ENCODE measurements at regions not wholly inside any gene's neighbourhood (a gene's known extent, or its start where the extent isn't known, plus 50 kb on each side); places are given as distances from the start of the nearest gene placed in this dataset.

GRCh38 chr5:31095796-31096195 lies 97.7 kb upstream of the CDH6 start:
- Histone ChIP-seq H2AFZ (ENCODE audit: low read length) (no peak overlapping the region), H3K27ac (ENCODE audit: insufficient read depth, low read length) (no peak overlapping the region), H3K4me1 (ENCODE audit: control insufficient read depth, extremely low read depth, insufficient read depth, low read length) (peaks cover 3% of the 10 kb centered on the region), H3K4me2 (ENCODE audit: extremely low read depth, insufficient read depth, low read length) (no peak overlapping the region), H3K36me3 (ENCODE audit: control insufficient read depth, insufficient read depth, low read length) (no peaks in the 10 kb centered on the region), H3K79me2 (ENCODE audit: control insufficient read depth, insufficient read depth, low read length) (no peaks in the 10 kb centered on the region), H3K9ac (ENCODE audit: insufficient read depth, low read length) (no peak overlapping the region), H3K27me3 (ENCODE audit: control insufficient read depth, insufficient read depth, low read length) (no peaks in the 10 kb centered on the region), H3K9me3 (ENCODE audit: control insufficient read depth, insufficient read depth, low read depth, low read length) (no peaks in the 10 kb centered on the region), H3K4me3 (replicated peaks in 1 of 4; ENCODE audit: control extremely low read depth in 1 of 4, insufficient read depth in 1 of 4, low read depth in 3 of 4, low read length in 4 of 4) (no peak overlapping the region), H4K20me1 (ENCODE audit: control insufficient read depth, extremely low read depth, insufficient read depth, low read length) (no peaks in the 10 kb centered on the region)
- DNase-seq (ENCODE audit: low read depth in 2 of 2): peak in 1 of 2 donors; percentile 40
- no peak for TF ChIP-seq EZH2 (IDR thresholded peaks at IDR 0.05; ENCODE audit: low read length, missing control alignments)
- TF ChIP-seq, protein P1, sequence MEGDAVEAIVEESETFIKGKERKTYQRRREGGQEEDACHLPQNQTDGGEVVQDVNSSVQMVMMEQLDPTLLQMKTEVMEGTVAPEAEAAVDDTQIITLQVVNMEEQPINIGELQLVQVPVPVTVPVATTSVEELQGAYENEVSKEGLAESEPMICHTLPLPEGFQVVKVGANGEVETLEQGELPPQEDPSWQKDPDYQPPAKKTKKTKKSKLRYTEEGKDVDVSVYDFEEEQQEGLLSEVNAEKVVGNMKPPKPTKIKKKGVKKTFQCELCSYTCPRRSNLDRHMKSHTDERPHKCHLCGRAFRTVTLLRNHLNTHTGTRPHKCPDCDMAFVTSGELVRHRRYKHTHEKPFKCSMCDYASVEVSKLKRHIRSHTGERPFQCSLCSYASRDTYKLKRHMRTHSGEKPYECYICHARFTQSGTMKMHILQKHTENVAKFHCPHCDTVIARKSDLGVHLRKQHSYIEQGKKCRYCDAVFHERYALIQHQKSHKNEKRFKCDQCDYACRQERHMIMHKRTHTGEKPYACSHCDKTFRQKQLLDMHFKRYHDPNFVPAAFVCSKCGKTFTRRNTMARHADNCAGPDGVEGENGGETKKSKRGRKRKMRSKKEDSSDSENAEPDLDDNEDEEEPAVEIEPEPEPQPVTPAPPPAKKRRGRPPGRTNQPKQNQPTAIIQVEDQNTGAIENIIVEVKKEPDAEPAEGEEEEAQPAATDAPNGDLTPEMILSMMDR (conservative IDR thresholded peaks at IDR 0.05 in 1 of 2, IDR thresholded peaks at IDR 0.05 in 1 of 2; ENCODE audit: low read depth in 1 of 2, low read length in 2 of 2): no peak

DNA sequence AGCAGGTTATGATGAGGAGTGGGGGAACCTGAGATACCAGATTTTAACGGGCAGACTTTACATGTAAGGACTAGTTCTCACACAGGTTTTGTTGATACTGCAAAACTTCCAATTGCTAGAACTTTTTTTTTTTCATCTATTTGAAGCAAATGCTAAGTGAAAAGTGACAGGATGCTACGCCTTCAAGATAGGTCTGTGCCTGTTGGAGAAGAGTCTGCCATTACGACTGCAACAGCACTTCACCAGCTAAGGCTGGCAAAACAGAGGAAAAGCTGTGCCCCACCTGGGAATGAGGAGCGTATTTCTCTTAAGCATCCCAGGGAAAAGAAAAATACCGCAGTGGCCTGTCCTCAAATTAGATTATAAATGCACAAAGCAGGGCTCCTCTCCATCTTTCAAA lies 102.0 kb upstream of the CDH6 start:
- Histone ChIP-seq H3K27ac (ENCODE audit: insufficient read depth, low read length) (no peak overlapping the region), H2AFZ (ENCODE audit: low read length) (no peak overlapping the region), H3K9me3 (ENCODE audit: control insufficient read depth, insufficient read depth, low read depth, low read length) (no peaks in the 10 kb centered on the region), H3K4me1 (ENCODE audit: control insufficient read depth, extremely low read depth, insufficient read depth, low read length) (peaks cover 3% of the 10 kb centered on the region), H3K4me3 (replicated peaks in 1 of 4; ENCODE audit: control extremely low read depth in 1 of 4, insufficient read depth in 1 of 4, low read depth in 3 of 4, low read length in 4 of 4) (no peak overlapping the region), H3K36me3 (ENCODE audit: control insufficient read depth, insufficient read depth, low read length) (no peaks in the 10 kb centered on the region), H3K79me2 (ENCODE audit: control insufficient read depth, insufficient read depth, low read length) (no peaks in the 10 kb centered on the region), H3K4me2 (ENCODE audit: extremely low read depth, insufficient read depth, low read length) (no peak overlapping the region), H3K27me3 (ENCODE audit: control insufficient read depth, insufficient read depth, low read length) (no peaks in the 10 kb centered on the region), H4K20me1 (ENCODE audit: control insufficient read depth, extremely low read depth, insufficient read depth, low read length) (no peaks in the 10 kb centered on the region), H3K9ac (ENCODE audit: insufficient read depth, low read length) (no peak overlapping the region)
- TF ChIP-seq, protein P1 (conservative IDR thresholded peaks at IDR 0.05 in 1 of 2, IDR thresholded peaks at IDR 0.05 in 1 of 2; ENCODE audit: low read depth in 1 of 2, low read length in 2 of 2): no peak
- no peak for TF ChIP-seq EZH2 (IDR thresholded peaks at IDR 0.05; ENCODE audit: low read length, missing control alignments)
- DNase-seq (ENCODE audit: low read depth in 2 of 2): no peak

DNA sequence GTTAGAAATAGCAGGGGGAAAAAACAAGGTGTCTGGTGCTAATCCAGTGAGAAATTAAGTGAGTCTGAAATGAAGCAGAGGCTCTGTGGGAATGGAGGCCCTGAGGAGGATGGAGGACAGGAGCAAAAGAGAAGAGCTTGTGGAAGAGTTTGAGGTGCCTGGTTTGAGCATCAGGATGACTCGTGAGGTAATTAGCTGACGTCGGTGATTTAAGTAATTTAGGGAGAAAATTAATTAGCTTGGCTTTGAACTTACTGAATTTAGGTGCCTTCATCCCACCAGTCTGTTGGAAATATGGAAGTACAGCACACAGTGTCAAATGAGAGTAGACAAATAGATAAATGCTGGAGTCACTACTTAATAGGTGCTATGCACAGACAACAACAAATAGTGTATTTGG lies 103.0 kb upstream of the CDH6 start:
- Histone ChIP-seq H3K4me3 (replicated peaks in 1 of 4; ENCODE audit: control extremely low read depth in 1 of 4, insufficient read depth in 1 of 4, low read depth in 3 of 4, low read length in 4 of 4) (no peak overlapping the region), H3K4me2 (ENCODE audit: extremely low read depth, insufficient read depth, low read length) (no peak overlapping the region), H3K9ac (ENCODE audit: insufficient read depth, low read length) (no peak overlapping the region), H3K4me1 (ENCODE audit: control insufficient read depth, extremely low read depth, insufficient read depth, low read length) (no peaks in the 10 kb centered on the region), H3K79me2 (ENCODE audit: control insufficient read depth, insufficient read depth, low read length) (no peaks in the 10 kb centered on the region), H2AFZ (ENCODE audit: low read length) (no peak overlapping the region), H4K20me1 (ENCODE audit: control insufficient read depth, extremely low read depth, insufficient read depth, low read length) (no peaks in the 10 kb centered on the region), H3K27me3 (ENCODE audit: control insufficient read depth, insufficient read depth, low read length) (no peaks in the 10 kb centered on the region), H3K9me3 (ENCODE audit: control insufficient read depth, insufficient read depth, low read depth, low read length) (no peaks in the 10 kb centered on the region), H3K36me3 (ENCODE audit: control insufficient read depth, insufficient read depth, low read length) (no peaks in the 10 kb centered on the region), H3K27ac (ENCODE audit: insufficient read depth, low read length) (no peak overlapping the region)
- TF ChIP-seq EZH2 (IDR thresholded peaks at IDR 0.05; ENCODE audit: low read length, missing control alignments): no peak
- TF ChIP-seq, protein P1 (conservative IDR thresholded peaks at IDR 0.05 in 1 of 2, IDR thresholded peaks at IDR 0.05 in 1 of 2; ENCODE audit: low read depth in 1 of 2, low read length in 2 of 2): no peak
- no peak for DNase-seq (ENCODE audit: low read depth in 2 of 2)

All from fibroblast of lung (primary cell).